ENCODE measurements at regions not wholly inside any gene's neighbourhood (a gene's known extent, or its start where the extent isn't known, plus 50 kb on each side); places are given as distances from the start of the nearest gene placed in this dataset.

DNA sequence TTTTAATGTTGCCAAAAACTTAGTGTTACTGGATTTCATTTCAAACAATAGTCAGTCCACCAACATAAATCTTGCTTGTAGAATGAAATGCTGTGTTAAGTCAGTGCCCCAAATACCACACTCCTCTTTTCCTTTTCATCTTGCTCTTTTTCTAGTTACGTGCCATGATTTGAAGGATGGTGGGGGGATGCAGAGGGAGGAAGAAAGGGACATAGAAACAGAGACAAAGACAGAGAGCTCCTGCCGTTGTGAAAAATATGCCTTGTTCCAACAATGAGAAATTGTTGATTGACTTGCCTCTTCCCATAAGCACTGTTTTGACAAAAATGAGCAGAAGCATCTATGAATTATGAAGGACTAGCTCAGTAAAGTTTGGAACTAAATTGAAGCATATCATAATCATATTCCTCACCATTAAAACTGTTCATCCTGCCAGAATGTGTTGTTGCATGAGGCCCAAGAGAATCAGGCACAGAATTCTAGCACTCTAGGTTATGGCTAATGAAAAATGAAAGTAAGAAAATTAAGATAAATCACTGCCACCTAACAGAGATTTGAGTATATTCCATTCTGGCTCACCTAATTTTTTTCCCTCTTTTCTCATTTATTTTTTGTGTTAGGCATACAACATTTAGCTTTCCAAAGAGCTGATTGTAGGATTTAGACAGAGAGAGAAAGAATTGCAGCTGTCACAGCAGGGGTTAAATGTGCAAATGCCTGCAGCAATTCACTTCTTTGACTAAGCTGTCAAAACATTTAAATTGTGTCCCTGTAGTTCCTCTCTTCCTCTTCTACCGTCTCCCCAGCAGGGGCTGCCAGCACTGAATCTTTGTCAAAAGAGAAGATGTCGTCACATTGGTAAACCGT is 111.6 kb upstream of the PTPN13 start (continued):
- TF ChIP-seq ZNF180 (CRISPR knock-in tag; IDR thresholded peaks at IDR 0.05; ENCODE audit: borderline replicate concordance, low read depth) (no peak), ISX (CRISPR knock-in tag; conservative IDR thresholded peaks at IDR 0.05) (no peak)
- TF ChIP-seq, protein P1, sequence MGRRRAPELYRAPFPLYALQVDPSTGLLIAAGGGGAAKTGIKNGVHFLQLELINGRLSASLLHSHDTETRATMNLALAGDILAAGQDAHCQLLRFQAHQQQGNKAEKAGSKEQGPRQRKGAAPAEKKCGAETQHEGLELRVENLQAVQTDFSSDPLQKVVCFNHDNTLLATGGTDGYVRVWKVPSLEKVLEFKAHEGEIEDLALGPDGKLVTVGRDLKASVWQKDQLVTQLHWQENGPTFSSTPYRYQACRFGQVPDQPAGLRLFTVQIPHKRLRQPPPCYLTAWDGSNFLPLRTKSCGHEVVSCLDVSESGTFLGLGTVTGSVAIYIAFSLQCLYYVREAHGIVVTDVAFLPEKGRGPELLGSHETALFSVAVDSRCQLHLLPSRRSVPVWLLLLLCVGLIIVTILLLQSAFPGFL (CRISPR knock-in tag; IDR thresholded peaks at IDR 0.05): no peak

DNA sequence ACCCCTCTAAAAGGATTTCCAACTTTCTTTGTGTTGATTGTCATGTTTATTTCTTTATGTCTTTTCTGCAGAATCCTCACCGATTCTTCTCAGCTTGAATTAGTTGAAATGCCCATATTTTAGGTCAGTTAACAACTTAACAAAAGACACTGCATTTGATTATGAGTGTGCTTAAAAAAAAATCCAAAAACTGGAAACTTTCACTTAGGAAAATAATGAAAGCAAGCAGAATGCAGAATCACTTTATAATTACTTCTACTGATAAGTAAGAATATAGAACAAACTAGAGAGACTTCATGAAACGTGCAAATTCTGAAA is 111.0 kb upstream of the PTPN13 start:
- Histone ChIP-seq H2AFZ (ENCODE audit: low read length) (no peak overlapping the region), H3K27me3 (ENCODE audit: control insufficient read depth in 1 of 2, insufficient read depth in 2 of 2, low read length in 2 of 2) (peaks cover 0 to 1% of the 10 kb centered on the region in 2 experiments; a peak in 1 of 5 replicates), H3K79me2 (ENCODE audit: insufficient read depth, low read length) (no peaks in the 10 kb centered on the region), H3K9me3 (ENCODE audit: low read length) (no peaks in the 10 kb centered on the region), H3K9ac (ENCODE audit: insufficient read depth, low read depth, low read length) (no peak overlapping the region), H3K36me3 (replicated peaks in 1 of 2; ENCODE audit: control insufficient read depth in 1 of 2, insufficient read depth in 2 of 2, low read length in 2 of 2) (no peaks in the 10 kb centered on the region), H3K4me2 (ENCODE audit: low read depth, low read length) (no peak overlapping the region), H4K20me1 (ENCODE audit: insufficient read depth, low read length) (no peaks in the 10 kb centered on the region), H3K4me3 (replicated peaks in 1 of 3; ENCODE audit: insufficient read depth in 1 of 3, low read depth in 2 of 3, low read length in 3 of 3) (no peak overlapping the region), H3K4me1 (ENCODE audit: insufficient read depth, low read length) (no peaks in the 10 kb centered on the region), H3K27ac (ENCODE audit: extremely low read length, insufficient read depth, low read length) (no peak overlapping the region)
- no peak for FAIRE-seq
- in situ Hi-C loops (cut with HindIII; ENCODE audit: extremely low pct_ligation_motif_present, low pct_unique_long_range_greater_than_20kb) (no loop called here), intact Hi-C loops (cut with micrococcal nuclease; ENCODE audit: unreplicated experiment) (no loop called here)
- WGBS (ENCODE audit: low lambda C conversion rate): 4% methylated on average over 2 of the region's 2 CpGs
- BruUV-seq (replicated peaks): no TSS peak
- no peak for ATAC-seq
- TF ChIP-seq, protein P2, sequence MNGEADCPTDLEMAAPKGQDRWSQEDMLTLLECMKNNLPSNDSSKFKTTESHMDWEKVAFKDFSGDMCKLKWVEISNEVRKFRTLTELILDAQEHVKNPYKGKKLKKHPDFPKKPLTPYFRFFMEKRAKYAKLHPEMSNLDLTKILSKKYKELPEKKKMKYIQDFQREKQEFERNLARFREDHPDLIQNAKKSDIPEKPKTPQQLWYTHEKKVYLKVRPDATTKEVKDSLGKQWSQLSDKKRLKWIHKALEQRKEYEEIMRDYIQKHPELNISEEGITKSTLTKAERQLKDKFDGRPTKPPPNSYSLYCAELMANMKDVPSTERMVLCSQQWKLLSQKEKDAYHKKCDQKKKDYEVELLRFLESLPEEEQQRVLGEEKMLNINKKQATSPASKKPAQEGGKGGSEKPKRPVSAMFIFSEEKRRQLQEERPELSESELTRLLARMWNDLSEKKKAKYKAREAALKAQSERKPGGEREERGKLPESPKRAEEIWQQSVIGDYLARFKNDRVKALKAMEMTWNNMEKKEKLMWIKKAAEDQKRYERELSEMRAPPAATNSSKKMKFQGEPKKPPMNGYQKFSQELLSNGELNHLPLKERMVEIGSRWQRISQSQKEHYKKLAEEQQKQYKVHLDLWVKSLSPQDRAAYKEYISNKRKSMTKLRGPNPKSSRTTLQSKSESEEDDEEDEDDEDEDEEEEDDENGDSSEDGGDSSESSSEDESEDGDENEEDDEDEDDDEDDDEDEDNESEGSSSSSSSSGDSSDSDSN (CRISPR knock-in tag; IDR thresholded peaks at IDR 0.05): no peak
- TF ChIP-seq ZSCAN20 (CRISPR knock-in tag; IDR thresholded peaks at IDR 0.05; ENCODE audit: borderline replicate concordance) (no peak), CENPT (CRISPR knock-in tag; IDR thresholded peaks at IDR 0.05; ENCODE audit: low read depth) (no peak), ZNF773 (CRISPR knock-in tag; IDR thresholded peaks at IDR 0.05; ENCODE audit: borderline replicate concordance) (no peak), SIN3A (IDR thresholded peaks at IDR 0.05; ENCODE audit: borderline replicate concordance, low read depth, low read length) (no peak), CHD4 (IDR thresholded peaks at IDR 0.05; ENCODE audit: borderline replicate concordance, low read length) (no peak), ZKSCAN5 (CRISPR knock-in tag; IDR thresholded peaks at IDR 0.05) (no peak)
- TF ChIP-seq, protein P3, sequence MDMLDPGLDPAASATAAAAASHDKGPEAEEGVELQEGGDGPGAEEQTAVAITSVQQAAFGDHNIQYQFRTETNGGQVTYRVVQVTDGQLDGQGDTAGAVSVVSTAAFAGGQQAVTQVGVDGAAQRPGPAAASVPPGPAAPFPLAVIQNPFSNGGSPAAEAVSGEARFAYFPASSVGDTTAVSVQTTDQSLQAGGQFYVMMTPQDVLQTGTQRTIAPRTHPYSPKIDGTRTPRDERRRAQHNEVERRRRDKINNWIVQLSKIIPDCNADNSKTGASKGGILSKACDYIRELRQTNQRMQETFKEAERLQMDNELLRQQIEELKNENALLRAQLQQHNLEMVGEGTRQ (IDR thresholded peaks at IDR 0.05; ENCODE audit: low read depth, low read length): no peak
- TF ChIP-seq, protein P3 (CRISPR knock-in tag; IDR thresholded peaks at IDR 0.05; ENCODE audit: borderline replicate concordance): no peak
- ChIA-PET POLR2A (no interaction called here), CTCF (ENCODE audit: low intra/inter-chr PET ratio, low total read pairs) (no interaction called here)
- no peak for DNase-seq (ENCODE audit: low spot score)
